NCI-H82 treated with DMSO at 0.1 percent for 48 hours (cell line): ENCODE measurements at regions not wholly inside any gene's neighbourhood (a gene's known extent, or its start where the extent isn't known, plus 50 kb on each side); places are given as distances from the start of the nearest gene placed in this dataset.

Experiments
- DNase-seq: peaks from one replicate; lab custom pipeline; 2025; ENCODE audit not compliant: unreplicated experiment; lab: John Stamatoyannopoulos, UW

DNA sequence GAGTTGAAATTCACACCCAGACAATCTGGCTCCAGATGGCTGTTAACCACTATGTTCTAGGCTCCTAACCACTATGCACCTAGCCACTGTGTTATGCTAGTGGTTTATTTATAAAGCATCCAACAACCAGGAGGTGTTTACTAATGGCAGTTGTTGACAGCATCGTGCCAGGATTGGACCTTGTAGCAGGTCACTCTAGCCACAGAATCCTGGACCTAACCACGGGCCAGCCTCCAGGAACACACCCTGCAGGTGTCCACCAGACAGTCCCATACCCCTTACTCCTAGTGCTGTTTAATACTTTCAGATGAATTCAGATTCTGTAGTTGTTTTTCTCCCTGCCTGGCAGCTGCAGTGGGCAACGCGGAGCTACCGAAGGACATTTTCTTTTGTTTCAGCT is 109.4 kb upstream of the MYL2 start:
- no peak for DNase-seq

DNA sequence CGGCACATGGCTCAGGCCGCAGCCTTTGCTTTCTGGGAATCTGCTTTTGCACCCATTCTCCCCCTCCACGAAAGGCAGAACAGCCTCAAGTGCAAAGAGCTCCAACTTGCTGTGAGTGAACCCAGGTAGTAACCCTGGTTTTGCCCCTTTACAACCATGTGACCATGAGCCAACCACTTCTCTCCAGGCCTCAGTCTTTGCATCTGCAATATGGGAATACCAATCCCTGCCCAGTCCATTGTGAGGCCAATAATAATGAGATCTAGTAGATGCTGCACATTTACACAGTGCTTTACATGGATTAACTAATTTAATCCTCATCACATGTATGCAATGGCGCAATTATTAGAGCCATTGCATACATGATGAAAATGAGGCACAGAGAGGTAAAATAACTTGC is 108.9 kb upstream of the MYL2 start:
- DNase-seq: no peak

DNA sequence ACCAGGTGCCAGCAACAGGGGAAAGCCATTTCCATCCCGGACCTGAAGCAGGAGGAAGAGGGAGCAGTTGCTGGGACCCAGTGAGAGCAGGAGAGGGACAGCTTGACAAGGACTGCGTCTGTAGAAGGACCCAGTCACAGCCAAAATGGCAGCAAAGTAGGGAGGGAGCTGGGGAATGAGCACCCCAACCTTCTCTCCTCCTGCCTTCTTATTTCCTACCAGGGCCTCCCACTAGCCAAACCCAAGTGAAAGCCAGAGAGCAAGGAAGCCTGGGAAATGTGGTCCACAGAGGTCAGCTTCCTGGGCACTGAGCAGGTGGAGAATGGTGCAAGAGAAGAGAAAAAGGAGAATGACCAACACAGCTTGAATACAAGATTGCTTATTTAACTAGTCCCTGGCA is 108.5 kb upstream of the MYL2 start:
- DNase-seq: no peak

DNA sequence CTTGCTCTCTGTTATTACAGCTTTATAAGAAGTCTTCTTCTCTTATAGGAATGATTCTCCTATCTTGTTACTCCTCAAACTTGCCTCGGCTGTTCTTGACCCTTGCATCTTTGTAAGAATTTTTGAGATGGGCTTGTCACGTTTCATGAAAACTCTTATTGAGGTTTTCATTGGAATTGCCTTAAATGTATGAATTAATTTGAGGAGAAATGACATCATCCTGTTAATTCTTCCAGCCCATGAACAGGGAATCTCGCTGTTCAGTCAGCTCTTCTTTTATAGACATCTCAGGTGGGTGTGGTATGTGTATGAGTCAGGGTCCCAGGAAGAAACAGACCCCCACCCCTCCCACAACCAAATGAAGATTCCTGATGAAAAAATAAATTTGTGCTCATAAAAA is 107.1 kb upstream of the MYL2 start:
- no peak for DNase-seq

DNA sequence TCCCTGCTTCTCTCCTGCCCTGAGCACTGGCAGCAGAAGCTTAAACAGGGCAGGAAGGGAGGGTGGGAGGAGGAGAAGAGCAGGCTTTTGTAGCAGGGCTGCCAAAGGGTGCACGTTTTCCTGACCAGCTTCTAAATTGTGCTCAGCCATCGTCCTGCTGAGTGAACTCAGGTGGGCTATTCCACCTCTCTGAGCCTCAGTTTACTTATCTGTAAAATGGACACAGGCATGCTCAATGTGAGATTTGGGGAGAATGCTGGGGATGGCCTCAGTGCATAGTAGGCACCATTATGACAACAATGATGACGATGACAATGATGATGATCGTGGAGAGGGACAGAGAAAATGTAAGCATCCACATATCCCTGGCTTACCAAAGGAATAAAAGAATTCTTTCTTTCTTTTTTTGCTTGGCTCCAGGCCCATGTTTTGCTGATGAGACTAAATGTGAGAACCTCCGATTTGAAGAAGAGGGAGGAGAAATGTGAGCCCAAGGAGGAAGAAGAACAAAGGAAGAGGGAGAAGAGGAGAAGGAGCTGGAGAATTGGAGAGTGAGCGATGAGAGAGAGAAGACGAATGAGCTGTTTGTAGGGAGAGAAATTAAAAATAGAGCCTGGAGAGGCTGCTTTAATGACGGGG is 105.5 kb upstream of the MYL2 start:
- no peak for DNase-seq

DNA sequence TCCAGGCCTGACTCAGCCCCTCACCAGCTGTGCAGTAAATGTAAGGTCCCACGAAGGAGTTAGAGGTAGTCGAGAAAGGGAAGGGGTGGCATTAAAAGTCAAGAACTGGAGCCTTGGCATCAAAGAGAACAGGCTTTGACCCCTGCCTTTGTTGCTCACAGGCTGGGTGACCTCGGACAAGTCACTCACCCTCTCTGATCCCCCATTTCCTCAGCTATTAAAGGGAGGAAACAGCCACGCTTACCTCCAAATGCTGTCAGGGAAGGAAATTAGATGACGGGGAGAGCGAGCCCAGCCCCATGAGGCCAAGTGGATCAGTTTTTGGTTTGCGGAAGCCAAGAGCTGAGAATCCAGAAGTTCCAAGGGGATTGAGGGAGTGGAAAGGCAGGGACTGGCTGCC is 104.9 kb upstream of the MYL2 start:
- no peak for DNase-seq

DNA sequence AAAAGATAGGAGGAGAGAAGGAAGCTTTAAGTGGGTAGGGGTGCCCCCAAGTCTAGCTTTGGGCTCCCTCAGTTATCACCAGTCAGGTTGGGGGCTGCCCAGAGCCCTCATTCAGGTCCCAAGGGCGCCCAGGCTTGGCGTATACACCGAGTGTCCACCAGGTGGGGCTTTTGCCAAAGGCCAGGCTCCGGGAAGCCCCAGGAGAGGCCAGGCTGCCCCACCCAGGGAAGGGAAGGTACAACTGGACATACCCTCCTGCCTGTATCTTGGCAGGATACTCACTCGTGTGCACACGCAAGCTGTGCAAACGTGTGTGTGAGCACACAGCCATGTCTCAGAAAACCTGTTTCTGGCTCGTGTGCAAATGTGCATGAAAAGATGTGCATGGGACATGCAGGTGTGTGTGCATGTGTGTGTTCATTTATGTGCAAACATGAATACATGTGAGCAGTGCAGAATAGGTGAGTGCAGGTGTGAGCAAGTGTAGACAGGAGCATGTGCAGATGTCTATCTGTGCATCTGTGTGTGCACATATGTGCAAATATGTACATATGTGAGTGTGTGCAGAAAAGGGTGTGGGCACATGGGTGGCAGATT is 103.9 kb upstream of the MYL2 start:
- peak; percentile 20 for DNase-seq

DNA sequence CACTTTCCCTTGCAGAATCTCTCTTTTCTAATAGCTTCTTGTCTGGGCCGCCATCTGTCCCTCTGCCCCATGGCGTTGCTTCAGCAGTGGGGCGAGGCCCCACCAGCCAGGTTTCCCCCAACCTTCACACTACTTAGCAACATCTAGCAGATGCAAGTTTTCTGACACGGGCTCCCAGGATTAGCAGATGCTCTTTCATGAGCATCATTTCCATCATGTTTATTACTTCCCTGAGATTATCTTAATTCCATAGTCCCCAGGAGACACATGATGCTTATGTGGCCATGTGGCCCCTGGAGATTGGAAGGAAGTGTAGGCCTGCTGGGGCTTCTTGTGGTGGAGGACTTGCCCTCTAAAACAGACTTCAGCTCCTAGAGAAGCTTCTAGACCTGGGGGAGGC is 102.0 kb upstream of the MYL2 start:
- peak; percentile 84 for DNase-seq

DNA sequence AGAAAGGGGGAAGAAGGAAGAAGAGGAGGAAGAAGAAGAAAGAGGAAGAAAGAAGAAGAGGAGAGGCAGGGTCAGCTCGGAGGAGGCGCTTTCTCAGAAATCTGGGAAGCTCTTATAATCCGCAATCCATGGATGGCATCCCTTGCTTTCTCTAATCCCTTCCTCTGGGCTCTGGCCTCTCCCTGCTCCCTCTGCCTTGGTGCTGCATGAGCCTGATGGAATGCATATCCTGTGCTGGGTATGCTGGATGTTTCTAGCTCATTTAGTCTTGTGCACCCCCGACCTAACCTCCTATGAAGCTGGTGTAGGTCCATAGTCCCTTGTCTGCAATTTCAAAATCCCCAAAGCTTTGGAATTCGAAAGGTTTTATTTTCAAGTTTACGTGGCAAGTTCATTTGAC is 94.2 kb upstream of the MYL2 start:
- DNase-seq: peak; percentile 60

DNA sequence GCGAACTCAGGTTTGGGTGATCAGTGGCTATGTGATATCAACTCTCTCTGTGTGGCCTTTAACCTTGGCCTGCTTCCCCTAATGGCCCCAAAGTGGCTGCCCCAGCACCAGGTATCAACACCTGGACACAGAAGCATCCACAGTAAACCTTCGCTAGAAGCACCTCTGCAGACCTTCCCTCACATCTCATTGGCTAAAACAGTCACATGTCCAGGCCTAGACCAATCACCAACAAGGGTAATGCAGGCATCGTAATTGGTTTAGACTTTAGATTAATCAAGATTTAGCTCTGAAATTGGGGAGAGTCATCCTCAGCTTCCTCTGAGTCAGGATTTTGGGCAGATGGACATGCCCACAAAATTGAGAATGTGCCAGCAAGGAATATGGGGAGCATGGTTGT is 92.5 kb upstream of the MYL2 start:
- no peak for DNase-seq

DNA sequence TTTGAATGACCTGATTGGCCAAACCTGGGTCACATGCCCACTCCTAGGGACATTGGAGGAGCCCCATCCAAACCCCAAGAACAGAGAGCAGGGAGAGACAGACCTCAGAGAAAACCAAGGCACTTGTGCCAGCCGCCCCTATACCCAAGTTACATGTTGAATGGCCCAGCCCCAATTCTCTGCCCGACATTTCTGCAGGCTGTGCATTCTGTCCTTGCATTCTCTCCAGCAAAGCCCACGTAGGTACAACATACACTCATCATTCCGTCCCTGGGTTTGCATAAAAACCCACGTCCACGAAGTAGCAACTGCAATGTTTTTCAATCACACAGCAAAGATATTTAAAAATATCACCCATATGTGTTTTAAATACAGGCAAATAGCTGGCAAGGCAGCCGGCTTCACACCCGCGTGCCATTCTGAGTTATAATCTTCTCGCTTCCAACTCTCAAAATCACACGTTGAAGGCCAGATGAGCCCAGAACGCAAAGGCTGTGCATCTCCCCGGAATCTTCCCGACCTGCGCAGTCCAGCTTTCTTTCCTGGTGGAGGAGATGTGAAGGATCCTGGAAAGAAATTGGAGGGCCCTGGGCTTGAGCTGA is 91.7 kb upstream of the MYL2 start:
- no peak for DNase-seq

DNA sequence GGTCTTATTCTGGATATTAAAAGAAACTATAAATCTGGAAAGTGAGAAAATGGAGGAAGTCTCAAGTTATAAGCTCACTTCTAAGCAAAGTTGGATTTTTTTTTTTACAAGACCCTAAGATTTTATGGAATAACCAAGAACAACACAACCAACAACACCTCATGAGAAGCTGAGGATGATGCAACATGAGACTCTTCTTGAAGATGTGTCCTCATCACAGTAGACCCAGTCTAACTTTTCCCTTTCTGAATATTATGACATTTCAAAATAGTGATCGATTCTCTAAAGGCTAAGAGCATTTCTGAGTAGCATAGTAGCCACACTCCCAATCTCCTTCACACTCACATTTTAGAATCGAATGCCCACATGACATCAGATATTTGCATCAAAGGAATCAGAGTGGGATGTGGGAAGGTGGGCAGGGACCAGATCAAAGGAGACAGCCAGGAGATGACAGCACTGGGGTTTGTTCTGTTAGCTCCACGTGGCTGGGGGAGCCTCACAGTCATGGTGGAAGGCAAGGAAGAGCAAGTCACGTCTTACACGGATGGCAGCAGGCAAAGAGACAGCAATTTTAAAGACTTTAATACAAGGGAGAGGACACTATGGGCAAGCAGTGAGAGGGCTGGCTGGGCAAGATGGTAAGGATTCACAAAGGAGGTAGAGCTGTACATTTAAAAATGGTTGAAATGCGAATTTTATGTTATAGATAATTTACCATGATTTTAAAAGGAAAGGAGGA is 90.7 kb upstream of the MYL2 start:
- no peak for DNase-seq

DNA sequence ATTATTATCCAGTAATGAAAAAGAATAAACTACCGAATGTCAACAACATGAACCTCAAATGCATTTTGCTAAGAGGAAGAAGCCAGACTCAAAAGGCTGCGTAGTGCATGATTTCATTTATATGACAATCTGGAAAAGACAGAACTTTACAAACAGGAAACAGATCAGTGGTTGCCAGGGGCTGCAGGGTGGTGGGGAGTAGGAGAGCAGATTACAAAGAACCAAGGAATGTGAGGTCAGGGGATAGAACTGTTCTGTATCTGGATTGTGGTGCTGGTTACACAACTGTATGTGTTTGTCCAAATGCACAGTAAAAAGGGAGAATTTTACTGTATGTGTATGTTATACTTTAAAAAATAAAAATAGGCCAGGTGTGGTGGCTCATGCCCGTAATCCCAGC is 89.7 kb upstream of the MYL2 start:
- DNase-seq: no peak

DNA sequence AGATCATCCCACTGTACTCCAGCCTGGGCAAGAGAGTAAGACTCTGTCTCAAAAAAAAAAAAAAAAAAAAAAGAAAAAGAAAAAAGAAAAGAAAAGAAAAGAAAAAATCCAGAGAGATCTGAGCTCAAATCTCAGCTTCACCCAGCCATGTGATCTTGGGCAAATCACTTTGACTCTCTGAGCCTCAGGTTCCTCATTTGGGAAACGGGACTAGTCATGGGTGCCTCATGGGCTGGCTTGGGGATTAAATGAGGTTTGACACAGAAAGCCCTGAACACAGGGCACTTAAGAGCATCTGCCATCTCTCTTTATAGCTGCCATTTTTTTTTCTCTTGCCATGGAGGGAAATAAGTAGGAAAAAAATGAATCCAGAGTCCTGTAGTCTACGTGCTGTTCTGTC is 86.2 kb upstream of the MYL2 start:
- peak; percentile 19 for DNase-seq

DNA sequence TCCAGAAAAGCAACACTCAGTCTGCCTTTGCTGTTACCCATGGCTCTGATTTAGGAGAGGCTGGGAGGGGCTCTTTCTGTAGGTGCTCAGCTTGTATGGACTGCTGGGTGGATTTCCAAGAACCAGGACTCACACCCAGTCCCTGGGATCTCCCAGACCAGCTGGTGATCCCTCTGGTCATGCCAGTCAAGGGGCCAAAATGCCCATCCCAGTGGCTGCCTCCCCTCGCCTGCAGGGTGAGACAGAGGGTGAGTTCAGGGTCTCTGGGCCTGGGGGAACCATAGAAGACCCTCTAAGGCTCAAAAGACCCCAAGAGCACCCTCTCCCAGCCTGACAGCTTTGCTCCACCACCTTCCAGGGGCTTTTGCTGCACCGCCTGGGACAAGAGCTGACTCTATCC is 78.6 kb upstream of the MYL2 start:
- DNase-seq: no peak

DNA sequence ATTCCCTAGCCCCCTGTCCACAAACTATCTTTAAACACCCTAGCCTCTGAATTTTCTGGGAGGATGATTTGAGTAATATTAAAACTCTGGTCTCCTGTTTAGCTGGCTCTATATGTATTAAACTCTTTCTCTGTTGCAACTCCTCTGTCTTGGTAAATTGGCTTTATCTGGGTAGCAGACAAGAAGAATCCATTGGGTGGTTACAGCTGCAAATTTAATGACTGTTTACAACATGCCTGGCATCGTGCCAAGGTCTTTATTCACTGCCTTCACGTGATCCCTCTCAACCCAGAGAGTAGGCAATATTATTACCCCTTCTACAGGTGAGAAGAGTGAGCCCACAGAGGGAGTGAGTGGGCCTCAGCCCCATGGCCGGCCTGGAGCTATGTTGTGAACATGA is 77.8 kb upstream of the MYL2 start:
- no peak for DNase-seq

DNA sequence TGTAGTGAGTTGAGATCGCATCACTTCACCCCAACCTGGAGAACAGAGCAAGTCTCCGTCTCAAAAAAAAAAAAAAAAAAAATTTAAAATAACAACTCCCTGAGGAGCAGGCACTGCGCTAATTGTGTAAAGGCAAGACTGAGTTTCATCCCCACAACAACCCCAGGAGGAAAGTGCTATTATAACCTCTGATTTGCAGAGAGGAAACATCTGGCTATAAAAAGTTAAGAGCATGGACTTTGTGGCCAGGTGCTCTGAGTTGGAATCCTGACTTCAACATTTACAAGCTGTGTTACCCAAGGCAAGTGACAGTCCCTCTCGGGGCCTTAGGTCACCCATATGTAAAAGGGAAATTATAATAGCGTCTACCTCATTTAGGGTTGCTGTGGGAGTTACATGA is 76.0 kb upstream of the MYL2 start:
- DNase-seq: no peak

DNA sequence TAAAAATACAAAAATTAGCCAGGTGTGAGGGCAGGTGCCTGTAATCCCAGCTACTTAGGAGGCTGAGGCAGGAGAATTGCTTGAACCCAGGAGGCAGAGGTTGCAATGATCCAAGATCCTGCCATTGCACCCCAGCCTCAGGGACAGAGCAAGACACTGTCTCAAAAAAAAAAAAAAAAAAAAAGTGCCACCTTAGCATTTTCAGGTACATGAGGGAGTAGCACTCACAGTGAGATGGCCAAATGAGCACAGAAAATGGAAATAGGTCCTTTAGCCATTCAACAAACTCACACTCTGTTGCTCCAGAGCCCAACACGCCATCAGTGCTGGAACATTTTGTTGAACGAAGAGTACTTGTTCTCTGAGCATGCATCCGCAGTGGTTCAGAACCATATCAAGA is 75.2 kb upstream of the MYL2 start:
- DNase-seq: no peak

DNA sequence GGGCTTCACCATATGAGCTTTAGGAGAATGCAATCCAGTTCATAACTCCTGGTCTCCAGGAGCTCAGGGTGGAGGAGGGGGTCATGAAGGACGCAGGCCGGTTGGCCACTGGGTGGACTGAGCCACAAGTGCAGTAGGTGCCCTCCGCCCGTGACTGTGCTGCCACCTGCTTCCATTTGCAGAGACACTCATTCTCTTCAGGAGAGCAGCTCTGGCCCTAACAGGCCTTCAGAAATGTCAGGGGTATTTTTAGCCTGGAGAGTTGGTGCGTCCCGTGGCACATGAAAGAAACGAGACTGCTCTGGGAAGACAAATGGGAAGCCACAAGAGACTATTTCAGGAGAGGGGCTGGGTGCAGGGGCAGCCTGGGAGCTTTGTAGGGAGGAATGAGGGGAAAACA is 74.6 kb upstream of the MYL2 start:
- DNase-seq: no peak

DNA sequence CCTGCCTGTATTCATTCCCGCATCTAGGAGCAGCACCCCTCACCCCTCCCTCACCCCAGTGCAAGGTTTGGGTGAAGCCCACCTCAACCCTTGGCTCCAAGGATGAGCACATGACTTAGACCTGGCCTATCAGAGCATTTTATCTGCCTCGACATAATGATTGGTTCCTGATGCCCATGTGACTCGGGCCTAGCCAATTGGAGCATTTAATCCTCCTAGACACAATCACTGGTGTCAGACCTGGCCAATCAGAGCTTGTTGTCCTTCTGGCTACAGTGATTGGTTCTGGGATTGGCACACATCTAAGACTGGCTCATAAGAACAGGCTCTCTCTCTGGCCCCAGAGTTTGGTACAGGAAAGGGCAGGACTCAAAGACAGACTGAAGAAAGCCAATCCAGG is 73.1 kb upstream of the MYL2 start:
- no peak for DNase-seq

DNA sequence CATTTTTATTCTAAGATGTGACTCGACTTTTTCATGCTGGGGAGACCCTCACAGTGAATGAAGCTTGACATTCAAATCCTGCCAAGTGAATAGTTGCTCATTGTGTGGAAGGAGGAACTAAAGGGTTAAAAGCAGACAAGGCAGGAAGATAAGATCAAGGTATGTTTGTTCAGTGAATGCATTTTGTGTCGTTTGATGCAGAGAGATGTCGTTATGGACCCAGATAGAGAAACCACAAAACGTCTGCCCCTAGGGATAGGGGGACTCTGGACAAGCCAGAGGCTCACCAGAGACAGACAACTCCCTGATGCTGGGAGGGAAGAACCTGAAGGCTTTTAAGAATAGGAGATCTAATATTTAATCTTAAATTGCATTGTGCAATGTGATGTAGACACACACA is 72.5 kb upstream of the MYL2 start:
- no peak for DNase-seq

DNA sequence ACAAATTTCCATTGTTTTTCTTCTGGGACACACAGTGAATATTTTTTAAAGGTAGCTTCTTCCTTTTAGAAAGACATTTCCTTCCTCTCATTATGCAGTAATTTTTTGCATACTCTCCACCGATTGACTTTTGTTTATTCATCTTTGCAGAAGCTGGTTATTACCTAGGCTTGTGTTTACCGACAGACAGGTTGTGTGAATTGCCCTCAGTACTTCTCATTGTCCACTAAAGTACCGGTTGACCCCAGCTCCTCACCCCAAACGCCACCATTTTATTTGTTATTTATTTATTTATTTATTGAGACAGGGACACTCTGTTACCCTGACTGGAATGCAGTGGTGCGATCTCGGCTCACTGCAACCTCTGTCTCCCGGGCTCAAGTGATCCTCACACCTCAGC is 63.4 kb upstream of the MYL2 start:
- DNase-seq: no peak
